Type B pancreatic cell (in vitro differentiated cells): ENCODE measurements at regions not wholly inside any gene's neighbourhood (a gene's known extent, or its start where the extent isn't known, plus 50 kb on each side); places are given as distances from the start of the nearest gene placed in this dataset.

Experiments
- DNase-seq: peaks from one replicate; pipeline ENCODE4 v3.0.0; 2021; ENCODE audit warnings: mixed read lengths; ENCODE audit not compliant: unreplicated experiment; ENCODE audit errors: extremely low spot score
- H3K27ac Mint-ChIP-seq: 2 replicates; pipeline ENCODE4 v1.8.0; 2021; ENCODE audit warnings: mild to moderate bottlenecking, mixed read lengths
- H3K27me3 Mint-ChIP-seq: 2 replicates; pipeline ENCODE4 v1.8.0; 2021; ENCODE audit warnings: mixed read lengths
- H3K36me3 Mint-ChIP-seq: 2 replicates; pipeline ENCODE4 v1.8.0; 2021; ENCODE audit warnings: mixed read lengths
- H3K4me1 Mint-ChIP-seq: one replicate; pipeline ENCODE4 v1.8.0; 2021; ENCODE audit warnings: mixed read lengths; ENCODE audit not compliant: unreplicated experiment
- H3K4me3 Mint-ChIP-seq: 2 replicates; pipeline ENCODE4 v1.8.0; 2021; ENCODE audit warnings: mild to moderate bottlenecking, mixed read lengths
- H3K9me3 Mint-ChIP-seq: 2 replicates; pipeline ENCODE4 v1.8.0; 2021; ENCODE audit warnings: mixed read lengths
- CTCF ChIP-seq: fragments of 200-600 bp; sonication (generic); conservative IDR thresholded peaks from 2 replicates; pipeline ENCODE4 v1.5.0; 2021; ENCODE audit warnings: antibody characterized with exemption, mild to moderate bottlenecking

GRCh38 chr6:41429506-41430504 is 94.4 kb downstream of the NCR2 start:
- peak overlapping the region; percentile 80 for H3K4me3 Mint-ChIP-seq
- H3K36me3 Mint-ChIP-seq, result no peaks in the 10 kb centered on the region
- peaks cover 17% of the 10 kb centered on the region for H3K27me3 Mint-ChIP-seq
- DNase-seq, result no peak
- no peak overlapping the region for H3K27ac Mint-ChIP-seq
- no peaks in the 10 kb centered on the region for H3K9me3 Mint-ChIP-seq
- peaks cover 21% of the 10 kb centered on the region for H3K4me1 Mint-ChIP-seq
- no peak for TF ChIP-seq CTCF

GRCh38 chr6:41430875-41431274 is 95.5 kb downstream of the NCR2 start:
- no peak for DNase-seq

GRCh38 chr6:41432280-41432679 is 96.9 kb downstream of the NCR2 start:
- Mint-ChIP-seq H3K9me3 (no peaks in the 10 kb centered on the region), H3K36me3 (no peaks in the 10 kb centered on the region), H3K27ac (no peak overlapping the region), H3K4me3 (no peak overlapping the region), H3K4me1 (peaks cover 21% of the 10 kb centered on the region), H3K27me3 (peaks cover 17% of the 10 kb centered on the region)
- TF ChIP-seq CTCF, result no peak
- DNase-seq, result no peak

More at GRCh38 chr6:41430875-41431274, 95.5 kb downstream of the NCR2 start:
- Mint-ChIP-seq H3K4me1 (peaks cover 21% of the 10 kb centered on the region), H3K27me3 (peaks cover 17% of the 10 kb centered on the region), H3K4me3 (no peak overlapping the region), H3K27ac (no peak overlapping the region), H3K36me3 (no peaks in the 10 kb centered on the region), H3K9me3 (no peaks in the 10 kb centered on the region)
- TF ChIP-seq CTCF, result no peak

GRCh38 chr6:41434803-41435481 is 99.5 kb downstream of the NCR2 start:
- Mint-ChIP-seq H3K4me1 (peaks cover 20% of the 10 kb centered on the region), H3K9me3 (no peaks in the 10 kb centered on the region), H3K27ac (no peak overlapping the region), H3K27me3 (peaks cover 7% of the 10 kb centered on the region), H3K4me3 (no peak overlapping the region), H3K36me3 (no peaks in the 10 kb centered on the region)
- TF ChIP-seq CTCF, result no peak
- no peak for DNase-seq

GRCh38 chr6:41437604-41438003 is 102.2 kb downstream of the NCR2 start:
- Mint-ChIP-seq H3K4me1 (peaks cover 26% of the 10 kb centered on the region), H3K36me3 (no peaks in the 10 kb centered on the region), H3K9me3 (no peaks in the 10 kb centered on the region), H3K4me3 (no peak overlapping the region), H3K27me3 (peaks cover 2% of the 10 kb centered on the region), H3K27ac (no peak overlapping the region)
- no peak for TF ChIP-seq CTCF
- DNase-seq, result no peak
